Medulla oblongata (tissue), 1 donor: ENCODE measurements at regions not wholly inside any gene's neighbourhood (a gene's known extent, or its start where the extent isn't known, plus 50 kb on each side); places are given as distances from the start of the nearest gene placed in this dataset.

Experiments
- DNase-seq: peaks from one replicate; pipeline ENCODE4 v3.0.0-alpha.2; 2015; ENCODE audit errors: extremely low spot score

DNA sequence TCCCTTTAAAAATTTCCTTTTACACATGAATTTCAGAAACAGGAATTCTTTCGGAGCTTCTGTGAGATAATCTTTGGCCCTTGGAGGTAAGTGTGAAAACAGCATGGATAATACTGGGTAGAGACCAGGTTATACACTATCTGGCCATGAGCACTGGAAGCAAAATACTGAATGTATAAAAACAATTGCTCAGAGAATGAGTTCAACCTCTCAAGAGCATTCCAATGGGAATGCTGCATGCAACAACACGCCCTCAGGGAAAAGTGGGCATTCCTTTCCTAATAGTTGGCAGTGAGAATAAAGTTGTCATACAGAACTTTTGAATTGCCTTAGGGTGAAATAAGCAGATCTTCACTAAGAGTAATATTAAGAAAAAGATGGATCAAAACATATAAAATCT, 574.8 kb upstream of the DIPK2B start:
- no peak for DNase-seq

DNA sequence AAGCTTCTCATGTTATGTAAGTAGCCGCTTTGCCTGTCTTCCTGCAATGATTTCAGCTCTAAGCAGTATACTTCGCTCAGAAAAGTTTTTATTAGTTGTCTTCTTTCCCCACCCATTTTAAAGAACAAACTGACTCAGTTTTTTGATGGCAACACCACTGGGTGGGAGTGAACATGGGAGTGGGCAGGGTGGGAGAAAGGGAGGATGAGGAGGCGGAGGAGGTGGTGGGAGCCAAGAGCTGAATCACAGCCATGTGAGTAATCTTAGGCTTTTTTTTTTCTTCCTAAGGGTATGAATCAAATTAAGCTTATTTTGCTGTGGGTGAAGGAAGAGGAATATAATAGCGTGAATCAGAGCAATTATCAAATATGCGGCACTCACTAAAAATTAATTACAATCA, 574.3 kb upstream of the DIPK2B start:
- DNase-seq = no peak

DNA sequence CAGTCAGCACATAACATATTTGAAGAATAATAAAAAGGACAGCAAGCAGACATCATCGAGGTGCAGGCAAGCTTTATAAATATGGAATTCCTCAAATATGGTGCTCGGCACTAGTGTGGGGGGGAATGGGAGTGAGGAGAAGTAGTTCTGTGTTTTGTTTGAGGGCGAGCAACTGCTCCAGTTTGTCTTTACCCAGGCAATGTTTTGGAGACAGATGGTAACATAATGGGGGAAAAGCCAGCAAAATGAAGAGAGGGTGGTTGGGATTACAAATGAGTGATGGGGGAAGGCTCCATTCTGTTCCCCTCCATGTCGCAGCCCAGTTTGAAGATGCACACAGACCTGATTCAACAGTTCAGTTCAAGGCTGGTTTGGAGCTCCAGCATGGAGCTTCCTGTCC, 572.9 kb upstream of the DIPK2B start:
- DNase-seq = no peak

DNA sequence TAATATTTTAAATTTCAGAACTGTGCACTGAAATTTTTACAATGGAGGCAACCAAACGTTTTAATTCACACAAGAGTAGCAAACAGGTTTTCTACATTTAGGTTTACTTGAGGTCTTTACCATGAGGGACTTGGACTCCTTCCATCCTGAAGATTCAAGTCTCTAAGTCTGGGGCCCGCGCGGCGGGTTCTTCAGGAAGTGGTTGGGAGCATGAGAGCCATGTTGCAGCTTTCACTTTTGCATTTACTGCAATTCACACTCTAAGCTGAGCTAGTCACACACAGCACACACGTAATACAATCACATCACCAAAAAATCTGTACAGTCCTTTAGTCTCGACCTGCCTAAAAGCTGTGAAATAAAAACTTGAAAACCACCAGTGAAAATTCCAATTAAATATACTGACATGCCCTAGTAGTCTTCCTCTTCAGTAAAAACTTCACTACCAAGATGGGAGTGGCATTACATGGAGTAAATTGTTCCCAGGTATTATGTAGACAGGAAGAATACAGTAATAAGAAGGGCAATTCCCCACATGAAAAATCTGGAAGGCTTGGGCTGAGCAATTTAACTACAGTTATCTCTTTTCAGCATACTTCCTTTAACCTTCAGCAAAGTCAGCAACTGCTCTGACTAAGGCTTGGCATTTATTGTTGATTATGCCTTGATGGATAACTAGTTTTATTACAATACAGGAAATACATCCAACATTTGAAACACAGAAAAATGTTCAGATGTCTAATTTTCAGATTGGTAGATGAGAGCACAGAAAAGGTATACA, 571.1 kb upstream of the DIPK2B start:
- no peak for DNase-seq

DNA sequence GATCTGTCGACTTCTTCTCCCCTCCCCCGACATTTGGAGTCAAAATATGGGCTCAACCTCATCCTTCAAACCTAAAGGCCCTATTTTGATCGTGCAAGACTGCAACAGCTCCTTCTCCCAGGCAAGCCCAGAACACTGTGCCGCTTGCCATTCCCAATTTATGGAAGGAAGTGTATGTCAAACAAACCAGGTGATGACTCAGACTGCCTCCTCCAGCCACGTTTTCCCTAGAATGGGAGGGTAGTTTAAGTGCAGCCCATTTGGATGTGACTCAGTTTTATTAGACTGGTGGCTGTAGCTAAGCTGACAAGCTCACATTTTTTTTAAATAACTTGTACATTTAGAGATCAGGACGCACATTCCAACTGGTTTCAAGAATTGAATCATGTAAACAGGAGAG, 570.4 kb upstream of the DIPK2B start:
- DNase-seq = no peak

DNA sequence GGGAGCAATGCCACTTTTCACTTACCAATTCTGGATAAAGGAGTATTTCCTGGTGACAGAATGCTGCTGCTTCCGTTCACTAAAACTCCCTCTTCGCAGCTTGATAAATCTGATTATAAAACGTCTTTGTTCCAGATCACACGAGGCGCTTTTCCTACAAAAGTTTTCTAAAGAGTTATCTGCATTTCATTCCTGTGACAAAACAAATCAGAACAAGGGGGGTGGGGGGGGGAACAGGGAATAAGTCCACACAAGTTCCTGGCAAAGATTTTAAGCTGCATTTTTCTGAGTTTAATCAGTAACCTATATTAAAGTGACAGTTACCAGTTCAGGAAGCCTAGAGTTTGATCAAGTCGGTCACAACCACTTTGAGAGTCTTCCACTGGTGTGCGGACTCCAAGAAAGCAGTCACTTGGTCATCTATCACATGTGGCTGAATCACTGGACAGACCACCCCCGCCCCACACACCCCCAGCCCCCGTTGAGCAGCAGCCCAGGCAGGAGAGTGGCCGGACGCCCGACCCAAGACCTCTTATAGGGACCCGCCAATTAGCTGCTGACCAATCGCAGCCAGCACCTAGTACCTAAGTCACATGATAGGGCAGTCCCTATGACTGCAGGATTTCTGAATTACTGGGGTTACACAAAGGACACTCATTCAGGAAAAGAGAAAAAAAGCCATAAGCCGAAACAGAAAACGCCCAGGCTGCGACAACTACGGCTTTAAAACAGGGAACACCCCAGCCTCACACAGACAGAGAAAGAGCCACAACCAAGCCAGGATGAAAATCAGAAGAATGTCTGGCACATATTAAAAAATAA, 569.3 kb upstream of the DIPK2B start:
- peak; percentile 60 for DNase-seq

DNA sequence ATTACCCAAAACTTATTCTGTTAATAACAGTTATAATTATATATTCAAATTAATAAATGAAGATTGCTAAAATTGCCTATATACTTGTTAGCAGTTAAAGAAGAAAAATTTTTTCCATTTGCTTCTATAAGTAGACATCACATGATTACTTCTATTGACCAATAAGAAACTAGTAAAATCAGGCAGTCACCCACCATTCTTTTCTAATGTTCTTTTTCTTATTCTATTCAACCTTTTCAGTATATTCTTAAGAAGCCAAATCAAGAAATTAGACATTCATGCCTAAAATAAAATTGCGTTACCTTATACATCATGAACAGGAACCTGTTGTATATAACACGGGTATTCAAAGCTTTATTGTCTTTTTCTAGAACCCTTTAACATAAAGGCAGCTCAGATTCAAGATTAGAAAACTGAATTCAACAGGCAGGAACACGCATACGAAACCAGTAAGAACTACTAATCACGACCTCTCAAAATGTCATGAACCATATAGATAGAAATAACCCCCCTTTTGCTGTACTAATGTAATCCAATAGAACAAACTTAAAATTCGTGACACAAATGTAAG, 568.1 kb upstream of the DIPK2B start:
- no peak for DNase-seq

DNA sequence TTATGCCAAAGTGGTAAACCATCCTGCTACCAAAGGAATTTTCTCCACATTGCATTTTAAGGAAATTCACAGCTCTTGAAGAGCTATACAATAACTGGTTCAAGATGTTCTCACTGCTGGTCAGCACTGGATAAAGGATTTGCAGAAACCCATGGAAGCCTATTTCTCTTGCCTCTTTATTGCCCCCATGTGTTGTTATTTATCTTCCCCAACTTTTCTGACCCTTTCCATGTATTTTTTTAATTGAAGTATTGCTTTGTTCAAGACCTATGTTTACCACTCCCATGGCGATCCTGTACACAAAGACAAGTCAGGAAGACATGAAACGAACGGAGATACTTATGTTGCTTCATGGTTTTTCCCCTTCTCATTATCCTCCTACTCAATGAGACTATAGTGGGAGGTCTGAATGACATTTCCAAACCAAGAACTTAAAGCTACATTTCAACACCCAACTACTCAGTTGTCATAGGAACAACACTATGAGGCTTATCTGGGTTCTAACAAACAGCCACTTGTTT, 566.4 kb upstream of the DIPK2B start:
- DNase-seq = no peak

DNA sequence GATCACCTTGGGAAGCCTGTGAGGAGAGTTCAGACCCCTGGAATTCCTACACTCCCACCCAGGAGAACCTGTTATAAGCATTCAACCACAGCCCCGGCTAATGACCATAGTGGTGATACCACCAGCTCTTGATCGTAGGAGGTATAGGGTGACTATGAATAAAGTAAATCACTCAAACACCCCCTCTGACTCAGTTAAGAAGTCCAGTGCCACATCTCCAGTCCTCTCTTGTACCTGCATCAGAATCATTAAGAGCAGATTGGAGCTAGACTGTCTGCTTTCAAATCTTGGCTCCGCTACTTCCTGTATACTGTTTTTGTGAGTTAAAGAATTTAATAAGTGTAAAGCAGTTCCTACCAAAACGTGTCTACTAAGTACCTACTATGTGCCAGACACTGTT, 565.1 kb upstream of the DIPK2B start:
- DNase-seq = no peak

DNA sequence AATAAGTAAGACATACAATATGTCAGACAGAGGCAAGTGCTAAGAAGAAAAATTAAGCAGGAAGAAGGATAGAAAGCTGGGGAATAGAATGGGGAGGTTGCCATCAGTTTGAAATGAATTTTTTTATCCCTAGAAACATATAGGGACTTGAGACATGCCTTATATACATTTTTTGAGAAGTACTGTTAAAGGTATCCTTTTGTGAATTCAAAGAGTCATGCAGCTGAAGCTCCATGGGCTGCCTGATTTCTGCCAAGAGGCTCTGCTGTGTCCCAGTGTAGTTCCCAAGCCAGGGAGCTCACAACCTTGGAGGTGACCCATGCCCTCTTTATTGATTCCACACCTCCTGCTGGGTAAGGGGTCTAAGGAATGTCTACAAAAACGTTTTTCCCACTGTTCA, 564.6 kb upstream of the DIPK2B start:
- no peak for DNase-seq

DNA sequence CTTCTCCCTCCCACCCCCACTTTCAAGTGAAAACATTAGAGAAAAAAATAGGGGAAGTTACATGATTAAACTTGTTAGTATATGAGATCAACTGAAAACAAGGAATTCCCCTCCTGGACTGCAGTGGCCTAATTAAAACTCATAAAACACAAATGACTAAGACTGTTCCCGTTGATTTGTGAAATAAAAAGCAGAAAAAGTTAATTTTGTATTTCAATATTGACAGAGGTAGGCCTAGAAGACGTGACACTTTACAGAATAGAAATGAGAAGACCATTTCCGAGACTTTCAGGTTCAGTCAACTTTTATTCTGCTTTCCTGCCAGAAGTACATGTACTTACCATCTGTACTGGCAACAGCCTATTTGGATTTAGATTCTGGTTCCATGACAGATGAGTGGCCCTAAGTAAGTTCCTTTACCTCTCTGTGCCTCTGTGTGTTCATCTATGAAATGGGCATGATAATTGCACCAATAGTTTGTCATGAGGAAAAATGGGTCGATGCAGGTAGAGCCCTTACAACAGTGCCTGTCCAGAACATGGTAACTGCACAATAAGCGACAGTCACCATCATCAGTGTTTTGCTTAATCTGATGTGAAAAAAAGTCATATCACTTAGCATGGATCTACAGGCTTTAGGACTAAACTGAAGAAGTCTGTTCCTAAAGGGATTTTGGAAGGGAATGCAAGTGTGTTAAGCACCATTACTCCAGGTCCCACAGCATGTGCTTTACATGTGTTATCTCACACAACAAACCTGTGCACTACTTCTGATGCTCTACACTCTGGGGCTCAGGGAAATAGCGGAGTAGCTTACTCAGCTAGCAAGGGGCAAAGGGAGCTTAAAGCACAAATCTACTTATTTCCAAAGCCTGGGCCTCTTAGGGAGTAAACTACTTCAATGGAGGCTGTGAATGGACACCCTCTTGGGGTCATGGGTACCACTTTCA, 562.3 kb upstream of the DIPK2B start:
- no peak for DNase-seq

DNA sequence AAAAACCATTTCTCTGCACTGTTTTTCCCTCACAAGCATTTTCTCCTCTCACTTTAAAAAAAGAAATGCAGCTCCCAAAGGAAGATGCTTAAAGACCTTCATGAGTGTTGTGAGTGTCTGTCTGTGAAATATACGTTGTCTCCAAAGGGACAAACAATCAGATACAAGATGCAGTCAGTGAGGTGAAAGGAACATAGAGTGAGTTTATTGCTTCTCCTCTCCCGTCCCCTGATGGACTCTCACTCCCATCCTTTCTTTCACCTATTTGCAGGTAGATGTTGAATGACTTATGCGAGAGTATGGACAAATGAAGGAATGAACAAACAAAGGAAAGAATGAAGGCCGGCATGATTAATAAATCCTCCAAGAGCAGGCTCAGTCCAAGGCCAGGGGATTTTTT, 561.2 kb upstream of the DIPK2B start:
- DNase-seq = no peak

DNA sequence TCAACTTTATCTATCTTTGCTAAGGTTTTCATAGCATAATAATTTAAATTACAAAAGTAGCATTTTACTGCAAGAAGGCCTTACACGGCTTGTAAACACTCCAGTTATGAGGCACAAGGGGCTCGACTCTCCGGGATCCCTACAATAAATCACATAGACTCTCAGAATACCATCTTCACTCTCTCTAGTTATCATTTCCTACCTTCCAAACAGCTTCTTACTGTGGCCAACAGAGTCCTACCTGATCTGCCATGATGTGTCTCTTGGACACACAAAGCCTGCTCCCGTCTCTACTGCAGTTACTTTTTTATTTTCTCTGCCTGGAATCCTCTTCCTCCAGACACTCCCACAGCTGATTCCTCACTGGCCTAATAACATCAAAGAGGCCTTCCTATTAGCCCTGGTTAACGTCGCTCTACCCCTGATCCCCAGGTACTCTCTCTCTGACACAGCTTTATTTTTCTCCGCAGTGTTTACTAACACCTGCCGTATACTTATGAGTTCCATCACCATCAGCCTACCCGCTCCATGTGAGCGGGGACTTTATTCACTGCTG, 559.6 kb upstream of the DIPK2B start:
- DNase-seq = no peak

DNA sequence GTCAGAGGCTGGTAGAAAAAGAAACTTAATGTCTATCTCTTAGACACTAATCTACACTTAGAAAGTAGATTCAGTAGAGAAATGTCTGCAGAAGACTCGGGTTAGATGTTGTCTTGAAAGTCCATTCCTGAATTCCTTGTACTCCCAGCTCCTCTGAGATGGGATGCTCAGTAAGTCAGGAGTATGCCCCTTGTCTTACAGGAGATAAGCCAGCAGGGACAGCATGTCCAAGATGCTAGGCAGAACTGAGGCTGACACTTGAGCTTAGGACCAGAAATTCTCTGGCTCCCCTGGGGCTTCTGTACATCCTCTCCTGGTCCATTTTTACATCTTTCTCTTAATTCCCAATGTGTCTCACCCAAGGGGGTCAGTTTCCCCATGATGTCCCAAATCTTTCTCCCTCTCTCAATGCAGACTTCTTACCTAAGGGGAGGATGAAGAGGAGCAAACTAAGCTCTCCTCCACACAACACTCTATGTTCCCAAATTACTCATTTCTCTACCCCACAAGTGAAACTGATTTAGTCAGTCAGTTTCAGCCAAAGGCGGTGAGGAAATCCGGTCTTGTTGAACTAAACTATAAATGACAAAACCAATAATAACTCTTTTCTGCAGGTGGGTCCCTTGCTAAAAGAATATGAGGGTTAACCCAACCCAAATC, 558.2 kb upstream of the DIPK2B start:
- no peak for DNase-seq

DNA sequence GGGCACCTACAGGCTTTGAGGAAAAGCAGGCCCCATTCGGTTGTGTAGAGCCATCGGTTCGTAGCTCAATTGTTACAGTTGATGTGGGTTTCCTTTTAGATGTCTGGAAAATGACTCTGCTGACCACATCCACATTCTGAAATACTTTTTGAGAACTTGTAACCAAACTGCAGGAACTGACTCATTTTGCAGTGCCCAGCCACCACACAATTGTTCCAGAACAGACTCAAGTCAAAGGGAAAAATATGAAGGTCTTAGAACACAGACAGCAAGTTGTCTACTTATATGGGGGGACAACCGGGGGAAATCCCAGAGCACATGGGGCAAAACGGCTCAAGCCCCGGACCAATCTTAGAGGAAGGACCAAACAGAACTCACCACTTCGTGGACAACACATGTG, 557.6 kb upstream of the DIPK2B start:
- DNase-seq = peak; percentile 35

DNA sequence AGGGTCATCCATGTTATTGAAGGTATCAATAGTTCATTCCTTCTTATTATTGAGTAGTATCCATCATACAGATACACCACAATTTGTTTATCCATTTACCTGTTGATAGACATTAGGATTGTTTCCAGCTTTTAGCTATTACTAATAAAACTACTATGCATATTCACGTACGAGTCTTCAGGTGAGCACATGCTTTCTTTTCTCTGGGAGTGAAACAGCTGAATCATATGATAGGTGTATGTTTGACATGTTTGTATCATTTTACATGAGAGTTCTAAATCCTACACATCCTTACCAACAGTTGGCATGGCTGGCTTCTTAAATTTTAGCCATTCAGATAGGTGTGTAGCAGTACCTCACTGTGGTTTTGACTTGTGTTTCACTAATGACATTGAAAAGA, 556.6 kb upstream of the DIPK2B start:
- DNase-seq = no peak

DNA sequence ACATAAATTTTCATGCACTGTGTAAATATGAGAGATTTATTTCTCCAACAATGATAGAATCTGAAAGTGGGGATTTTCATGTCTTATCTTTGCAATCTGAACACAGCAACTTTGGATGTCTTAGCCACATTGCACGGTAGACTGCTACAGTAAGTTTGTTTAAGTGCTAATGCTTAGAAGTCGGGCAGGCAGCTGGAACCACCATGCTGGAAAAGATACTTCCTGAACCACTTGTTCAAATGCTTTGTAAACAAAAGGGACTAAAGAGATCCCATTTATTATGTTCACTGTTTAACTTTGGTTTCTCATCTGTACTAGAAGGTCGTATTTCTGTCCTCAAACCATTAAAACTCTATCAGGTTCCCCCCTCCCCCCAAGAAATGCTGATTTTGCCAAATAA, 555.9 kb upstream of the DIPK2B start:
- DNase-seq = no peak

DNA sequence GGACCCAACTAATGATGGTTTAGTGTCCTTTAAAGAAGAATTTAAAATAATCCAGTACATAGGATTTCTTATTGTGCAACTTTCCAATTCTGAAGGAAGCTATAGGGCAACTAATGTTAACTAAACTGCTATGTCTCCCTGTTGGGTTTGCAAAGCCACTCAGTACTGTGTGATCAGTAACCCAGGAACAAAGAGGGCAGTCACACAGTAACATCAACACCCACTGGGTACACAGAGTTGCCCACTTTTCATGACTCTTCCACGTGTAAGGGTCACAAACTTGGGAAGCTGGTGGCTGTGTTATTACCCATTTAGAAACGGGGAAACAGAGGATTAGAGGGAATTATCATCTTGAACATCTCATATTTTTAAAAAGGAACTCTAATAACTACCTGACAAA, 555.0 kb upstream of the DIPK2B start:
- DNase-seq = no peak

DNA sequence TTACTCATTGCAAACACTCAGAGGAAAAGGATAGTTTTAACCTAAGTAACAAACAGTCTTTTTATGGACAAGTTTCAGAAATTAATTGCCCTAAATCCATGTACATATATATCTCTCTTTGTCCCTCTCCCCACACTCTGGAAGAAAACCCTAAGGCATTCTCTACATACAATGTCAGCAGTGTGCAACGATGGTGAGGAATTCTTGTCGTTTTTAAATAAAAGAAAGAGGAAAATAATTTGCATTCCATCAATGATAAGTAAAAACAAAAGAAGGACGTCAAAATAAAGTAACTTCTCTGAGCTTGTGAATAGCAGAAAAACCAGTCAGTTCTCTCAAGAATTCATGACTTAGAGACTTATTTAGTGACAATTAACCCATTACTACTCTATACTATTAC, 550.5 kb upstream of the DIPK2B start:
- no peak for DNase-seq

DNA sequence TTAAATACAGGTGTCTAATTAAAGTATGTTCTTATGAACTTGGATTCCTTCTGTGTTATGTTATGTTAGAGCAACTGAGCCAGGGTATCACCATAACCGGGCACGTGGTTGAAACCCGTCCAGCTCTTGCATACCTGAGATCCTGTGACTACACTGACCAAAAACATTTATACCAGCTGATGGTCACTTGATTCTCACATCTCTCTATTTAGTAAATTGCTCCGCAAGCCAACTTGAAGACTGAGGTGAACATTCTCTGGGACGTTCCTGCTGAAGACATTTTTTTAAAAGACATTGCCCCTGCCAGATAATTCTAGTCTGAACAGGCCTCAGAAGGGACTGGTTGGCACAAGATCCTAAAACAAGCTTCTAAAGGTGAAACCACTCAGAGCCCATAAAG, 550.0 kb upstream of the DIPK2B start:
- DNase-seq = no peak

DNA sequence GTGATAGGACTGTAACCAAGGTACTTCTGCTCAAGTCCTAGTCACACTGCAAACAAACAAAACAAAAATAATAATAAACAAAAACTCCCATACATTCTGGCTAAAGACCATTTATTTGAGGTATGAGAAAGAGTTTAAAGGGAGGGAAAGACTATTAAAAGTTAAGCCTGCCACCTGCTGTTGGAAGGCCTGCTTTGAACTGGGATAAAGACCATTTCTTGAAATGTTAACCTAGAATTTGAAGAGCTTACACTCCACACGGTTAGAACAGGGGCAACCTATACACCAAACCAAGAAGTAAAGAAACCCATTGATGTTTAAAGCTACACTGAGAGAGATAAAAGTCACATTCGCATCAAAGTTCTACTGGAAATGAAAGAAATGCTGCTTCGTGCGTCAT, 548.7 kb upstream of the DIPK2B start:
- peak; percentile 2 for DNase-seq
